ENCODE measurements at regions not wholly inside any gene's neighbourhood (a gene's known extent, or its start where the extent isn't known, plus 50 kb on each side); places are given as distances from the start of the nearest gene placed in this dataset.

GRCh38 chr3:171936191-171936841 is 93.2 kb downstream of the TMEM212 start:
- H3K4me3 ChIP-seq (ENCODE audit: low read length) = no peak overlapping the region
- TF ChIP-seq CTCF (IDR thresholded peaks at IDR 0.05; ENCODE audit: insufficient read depth, low read depth, low read length, missing control alignments) = no peak
- peak; percentile 92 for DNase-seq (ENCODE audit: low read depth)

DNA sequence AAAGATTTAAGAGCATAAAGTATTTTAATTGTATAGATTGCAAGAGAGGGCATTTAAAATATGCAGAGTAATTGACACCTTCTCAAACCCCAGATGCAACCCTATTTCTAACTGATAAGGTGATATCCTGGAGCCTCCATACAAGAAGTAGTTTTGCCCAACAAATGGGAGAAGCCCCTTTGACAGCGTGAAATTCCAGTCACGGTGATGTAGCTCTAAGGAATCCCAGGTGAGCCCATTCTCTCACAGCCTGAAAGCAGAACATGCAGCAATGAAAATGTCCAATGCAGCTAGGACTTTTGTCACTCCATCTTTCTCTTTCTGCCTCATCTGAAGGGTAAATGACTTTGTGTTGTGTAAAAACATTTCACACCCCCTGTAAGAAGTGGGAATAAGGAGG is 96.4 kb downstream of the TMEM212 start:
- no peak for TF ChIP-seq CTCF (IDR thresholded peaks at IDR 0.05; ENCODE audit: insufficient read depth, low read depth, low read length, missing control alignments)
- H3K4me3 ChIP-seq (ENCODE audit: low read length) = no peak overlapping the region
- DNase-seq (ENCODE audit: low read depth) = no peak

GRCh38 chr3:171940151-171940649 is 97.1 kb downstream of the TMEM212 start:
- H3K4me3 ChIP-seq (ENCODE audit: low read length) = no peak overlapping the region
- no peak for DNase-seq (ENCODE audit: low read depth)
- TF ChIP-seq CTCF (IDR thresholded peaks at IDR 0.05; ENCODE audit: insufficient read depth, low read depth, low read length, missing control alignments) = no peak

- DNase-seq (ENCODE audit: low read depth) = no peak
- H3K4me3 ChIP-seq (ENCODE audit: low read length) = no peak overlapping the region
- TF ChIP-seq CTCF (IDR thresholded peaks at IDR 0.05; ENCODE audit: insufficient read depth, low read depth, low read length, missing control alignments) = no peak
Measured at GRCh38 chr3:171943262-171944117, 95.9 kb upstream of the FNDC3B start.

GRCh38 chr3:171944118-171945016 is 95.0 kb upstream of the FNDC3B start:
- no peak for TF ChIP-seq CTCF (IDR thresholded peaks at IDR 0.05; ENCODE audit: insufficient read depth, low read depth, low read length, missing control alignments)
- no peak overlapping the region for H3K4me3 ChIP-seq (ENCODE audit: low read length)
- DNase-seq (ENCODE audit: low read depth) = no peak

DNA sequence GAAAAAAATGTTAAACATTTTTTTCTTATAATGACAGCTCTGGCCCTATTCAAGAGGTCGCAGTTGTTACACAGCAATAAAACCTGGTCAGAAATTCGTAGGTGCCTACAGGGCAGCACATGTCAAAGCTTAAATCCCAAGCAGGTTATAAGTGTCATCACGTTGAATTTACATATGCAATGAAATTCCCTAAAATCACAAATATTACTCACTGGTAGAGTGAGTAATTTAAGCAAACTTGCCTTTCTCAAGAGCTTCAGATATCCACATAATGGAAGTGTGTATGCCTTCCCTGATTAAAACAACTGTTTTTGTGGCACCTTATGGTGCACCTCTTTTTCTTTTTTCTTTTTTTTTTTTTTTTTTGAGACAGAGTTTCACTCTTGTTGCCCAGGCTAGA is 90.7 kb upstream of the FNDC3B start:
- no peak overlapping the region for H3K4me3 ChIP-seq (ENCODE audit: low read length)
- peak; percentile 52 for DNase-seq (ENCODE audit: low read depth)
- TF ChIP-seq CTCF (IDR thresholded peaks at IDR 0.05; ENCODE audit: insufficient read depth, low read depth, low read length, missing control alignments) = no peak

Measured in epithelial cell of esophagus (primary cell).